GM18870 (cell line): ENCODE measurements at regions not wholly inside any gene's neighbourhood (a gene's known extent, or its start where the extent isn't known, plus 50 kb on each side); places are given as distances from the start of the nearest gene placed in this dataset.
"Not testable (repeated sequence)": the region's sequence is repeated elsewhere in the genome, so short reads cannot be mapped to it uniquely, and the experiment has no call there.

Experiments used
- ATAC-seq: cut with Tn5 transposase; IDR thresholded peaks from one replicate; pipeline ENCODE4 v1.9.1; 2021; ENCODE audit warnings: moderate library complexity; ENCODE audit not compliant: unreplicated experiment

DNA sequence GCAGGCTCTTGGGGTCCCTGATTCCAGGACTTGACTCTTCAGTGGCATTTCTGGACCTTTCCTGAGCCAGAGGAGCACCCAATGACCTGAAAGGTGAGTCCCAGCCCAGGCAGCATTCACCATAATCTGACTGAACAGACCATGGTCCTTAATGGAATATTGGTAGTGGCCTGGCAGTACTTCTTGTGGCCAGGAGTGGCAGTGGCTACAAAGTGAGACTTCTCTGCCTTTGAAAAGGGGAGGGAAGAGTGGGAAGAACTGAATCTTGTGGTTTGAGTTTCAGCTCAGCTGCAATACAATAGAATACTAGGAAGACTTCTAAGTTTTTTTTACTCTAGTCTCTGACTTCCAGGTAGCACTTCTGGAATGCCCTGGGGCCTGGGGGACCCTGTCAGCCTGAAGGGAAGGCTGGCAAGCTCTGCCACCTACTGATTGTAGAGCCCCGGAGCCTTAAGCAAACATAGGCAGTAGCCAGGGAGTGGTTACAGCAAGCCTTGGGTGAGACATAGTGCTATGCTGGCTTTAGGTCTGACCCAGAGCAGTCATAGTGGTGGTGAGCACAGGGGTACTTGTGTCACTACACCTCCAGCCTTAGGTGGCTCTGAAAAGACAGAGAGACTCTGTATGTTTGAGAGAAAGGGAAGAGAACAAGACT, 674.2 kb upstream of the MANEA start:
- ATAC-seq: no peak

DNA sequence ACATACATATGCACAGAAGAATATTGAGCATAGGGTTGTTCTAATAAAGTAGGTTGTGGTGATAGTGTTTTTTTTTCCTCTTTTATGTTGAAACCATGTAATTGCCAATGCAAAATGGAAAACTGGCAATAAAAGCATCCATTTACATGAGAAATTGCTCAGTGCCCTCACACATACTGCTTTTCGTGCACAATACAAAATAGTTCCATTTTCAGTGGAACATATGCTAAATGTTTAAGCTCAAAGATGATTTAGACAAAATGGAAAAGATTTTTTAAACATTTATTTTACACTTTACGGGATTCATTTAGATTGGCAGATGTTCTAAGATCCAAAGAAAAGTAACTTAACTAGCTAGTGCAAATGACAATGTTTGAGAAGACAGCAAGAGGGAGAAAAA, 678.1 kb upstream of the MANEA start:
- no peak for ATAC-seq

DNA sequence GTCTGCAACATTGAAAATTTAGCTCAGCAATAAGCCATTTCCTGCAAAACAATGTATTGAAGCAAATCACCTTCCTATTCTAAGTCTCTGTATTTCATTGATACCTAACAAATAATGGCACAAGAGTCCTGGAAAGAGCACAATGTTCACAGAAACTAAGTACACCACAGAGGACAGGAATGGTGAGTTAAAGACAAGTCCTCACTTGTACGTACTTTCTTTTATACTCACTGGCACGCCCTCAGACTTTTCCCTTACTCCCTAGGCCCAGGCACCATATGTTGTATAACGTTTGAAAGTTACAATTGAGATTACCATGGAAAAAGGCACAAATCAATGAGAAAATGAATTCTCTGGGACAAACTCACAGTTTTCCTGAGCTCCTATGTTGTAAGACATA, 683.0 kb upstream of the MANEA start:
- ATAC-seq: no peak

DNA sequence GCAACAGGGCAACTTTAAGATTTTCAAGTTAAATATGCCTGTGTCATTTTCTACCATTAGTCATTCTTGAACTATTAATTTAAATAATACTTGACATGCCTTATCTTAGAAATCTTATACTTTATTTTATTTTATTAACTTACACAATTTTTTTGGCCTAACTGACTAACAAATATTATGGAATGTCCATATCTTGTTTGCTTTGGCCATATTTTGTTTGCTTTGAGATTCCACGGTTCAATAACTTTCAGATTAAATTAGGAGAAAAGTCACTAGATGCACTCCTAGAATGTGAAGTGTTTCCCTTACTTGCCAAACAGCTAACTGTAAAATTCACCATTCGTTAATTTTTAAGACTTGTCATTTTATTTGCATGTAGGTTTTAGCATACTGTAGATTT, 684.0 kb upstream of the MANEA start:
- ATAC-seq: no peak

DNA sequence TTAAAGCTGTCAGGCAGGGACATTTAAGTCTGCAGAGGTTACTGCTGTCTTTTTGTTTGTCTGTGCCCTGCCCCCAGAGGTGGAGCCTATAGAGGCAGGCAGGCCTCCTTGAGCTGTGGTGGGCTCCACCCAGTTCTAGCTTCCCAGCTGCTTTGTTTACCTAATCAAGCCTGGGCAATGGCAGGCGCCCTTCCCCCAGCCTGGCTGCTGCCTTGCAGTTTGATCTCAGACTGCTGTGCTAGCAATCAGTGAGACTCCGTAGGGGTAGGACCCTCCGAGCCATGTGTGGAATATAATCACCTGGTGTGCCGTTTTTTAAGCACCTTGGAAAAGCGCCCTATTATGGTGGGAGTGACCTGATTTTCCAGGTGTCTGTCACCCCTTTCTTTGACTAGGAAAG, 703.5 kb upstream of the MANEA start:
- not testable (repeated sequence) for ATAC-seq

DNA sequence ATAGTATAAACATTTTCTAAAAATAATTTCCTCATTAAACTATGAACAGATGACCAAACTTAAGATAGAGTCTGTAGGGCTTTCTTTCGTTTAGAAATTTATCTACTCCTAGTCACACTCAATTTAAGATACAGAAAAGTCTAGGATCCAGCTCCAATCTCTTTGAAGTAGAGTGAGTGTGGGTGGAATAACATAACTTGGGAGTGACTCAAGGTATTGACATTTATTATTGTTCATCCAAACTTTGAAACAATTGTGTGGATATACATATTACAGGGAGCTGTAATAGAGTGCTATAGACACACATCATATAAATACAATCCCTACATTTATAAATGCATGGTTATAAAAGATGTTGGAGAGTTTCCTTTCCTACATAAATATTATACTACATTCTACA, 715.2 kb upstream of the MANEA start:
- ATAC-seq: no peak

DNA sequence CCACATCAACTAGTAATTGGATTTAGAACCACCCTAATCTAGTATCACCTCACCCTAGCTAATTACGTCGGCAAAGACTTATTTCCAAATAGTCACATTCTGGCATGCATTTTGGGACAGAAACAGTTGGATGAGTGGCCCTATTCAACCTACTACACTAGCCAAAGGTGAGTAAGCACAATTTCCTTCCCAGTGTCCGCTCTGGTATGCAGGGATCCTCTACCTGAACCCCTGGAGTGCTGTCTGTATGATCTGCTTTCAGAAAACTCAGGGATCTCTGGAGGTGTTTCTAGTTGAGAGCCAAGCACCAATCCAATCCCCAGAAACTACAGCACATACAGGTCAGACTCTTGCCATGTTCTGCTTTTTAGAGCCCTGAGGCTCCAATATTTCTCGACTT, 717.4 kb upstream of the MANEA start:
- no peak for ATAC-seq

DNA sequence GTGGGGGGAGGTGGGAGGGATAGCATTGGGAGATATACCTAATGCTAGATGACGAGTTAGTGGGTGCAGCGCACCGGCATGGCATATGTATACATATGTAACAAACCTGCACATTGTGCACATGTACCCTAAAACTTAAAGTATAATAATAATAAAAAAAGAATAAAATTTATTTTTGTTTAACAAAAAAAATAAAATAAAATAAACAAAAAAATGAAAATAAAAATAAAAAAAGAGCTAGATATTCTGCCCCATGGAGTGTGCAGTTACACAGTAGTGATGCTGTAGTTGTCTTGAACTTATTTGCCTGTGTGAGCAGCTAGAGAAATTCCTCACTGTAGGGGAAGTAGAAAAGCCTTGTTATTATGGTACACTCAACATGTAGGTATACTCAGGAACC, 720.3 kb upstream of the MANEA start:
- not testable (repeated sequence) for ATAC-seq

DNA sequence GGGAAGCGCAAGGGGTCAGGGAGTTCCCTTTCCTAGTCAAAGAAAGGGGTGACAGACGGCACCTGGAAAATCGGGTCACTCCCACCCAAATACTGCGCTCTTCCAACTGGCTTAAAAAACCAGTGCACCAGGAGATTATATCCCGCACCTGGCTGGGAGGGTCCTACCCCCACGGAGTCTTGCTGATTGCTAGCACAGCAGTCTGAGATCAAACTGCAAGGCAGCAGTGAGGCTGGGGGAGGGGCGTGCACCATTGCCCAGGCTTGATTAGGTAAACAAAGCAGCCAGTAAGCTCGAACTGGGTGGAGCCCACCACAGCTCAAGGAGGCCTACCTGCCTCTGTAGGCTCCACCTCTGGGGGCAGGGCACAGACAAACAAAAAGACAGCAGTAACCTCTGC, 726.0 kb upstream of the MANEA start:
- ATAC-seq: not testable (repeated sequence)

DNA sequence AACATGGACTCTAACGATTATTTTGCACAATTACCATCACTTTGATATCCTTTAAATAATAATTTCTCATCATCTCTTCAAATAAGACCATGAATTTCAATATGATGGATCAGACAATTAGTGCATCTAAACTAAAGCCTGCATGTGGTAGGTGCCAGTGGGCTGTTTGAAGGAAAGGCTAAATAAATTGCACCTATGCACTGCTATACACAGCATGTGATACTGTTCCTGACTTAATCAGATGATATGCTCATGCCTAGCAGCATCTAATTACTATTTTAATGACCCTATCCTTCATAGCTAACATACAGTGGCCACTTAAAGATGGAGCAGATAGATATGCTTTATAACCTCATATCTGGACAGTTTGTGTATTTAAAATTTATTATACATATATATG, 731.6 kb upstream of the MANEA start:
- no peak for ATAC-seq

DNA sequence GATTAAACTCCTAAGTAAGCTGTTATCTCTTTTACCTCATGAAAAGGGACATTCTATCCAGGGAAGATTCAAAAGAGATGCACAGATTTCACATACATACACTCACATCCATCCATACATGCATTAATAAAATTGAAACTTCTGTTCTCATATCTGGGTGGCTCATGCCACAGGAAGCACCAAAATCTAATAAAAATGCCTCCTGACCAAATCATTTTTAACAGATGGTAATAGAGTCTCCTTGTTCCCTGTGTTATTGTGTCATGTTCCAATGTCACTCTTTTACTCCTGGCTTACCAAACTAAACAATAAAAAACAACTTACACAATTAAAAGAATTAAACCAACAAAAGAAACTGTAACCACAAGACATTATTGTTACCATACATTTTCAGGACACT, 742.1 kb upstream of the MANEA start:
- ATAC-seq: no peak

DNA sequence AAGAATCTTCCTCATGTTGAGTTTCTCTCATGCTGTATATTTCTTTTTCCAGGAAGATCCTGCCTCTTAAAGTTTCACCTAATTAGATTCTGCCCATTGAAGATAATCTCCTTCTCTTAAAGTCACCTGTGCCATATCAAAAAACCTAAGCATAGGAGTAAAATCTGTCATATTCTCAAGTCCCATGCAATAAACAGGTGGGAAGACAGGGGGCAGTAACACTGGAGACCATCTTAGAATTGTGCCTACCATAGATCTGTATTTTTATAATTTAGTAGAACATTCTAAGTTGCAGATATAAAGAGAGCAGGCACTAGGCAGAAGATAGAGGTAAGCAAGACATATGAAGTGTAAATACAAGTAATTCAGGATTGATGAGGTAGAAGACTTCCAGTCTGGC, 763.5 kb upstream of the MANEA start:
- ATAC-seq: no peak

DNA sequence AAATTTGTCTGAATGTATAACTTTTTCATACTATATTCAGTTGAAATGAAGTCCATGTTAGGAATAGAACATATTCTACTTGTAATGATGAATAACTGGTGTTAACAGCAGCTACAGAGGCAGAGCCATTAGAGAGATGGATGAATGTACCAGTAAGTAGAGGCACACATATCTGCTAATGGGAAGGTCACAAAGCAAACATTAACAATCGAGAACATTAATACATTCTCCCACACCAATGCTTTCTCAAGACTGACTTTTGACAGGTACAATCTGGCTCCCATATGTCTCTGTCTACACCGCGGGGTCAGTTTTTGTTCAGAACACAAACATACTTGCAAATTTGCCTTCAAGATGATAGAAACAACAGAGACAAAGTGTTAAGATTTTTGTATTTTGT, 776.0 kb upstream of the MANEA start:
- no peak for ATAC-seq

DNA sequence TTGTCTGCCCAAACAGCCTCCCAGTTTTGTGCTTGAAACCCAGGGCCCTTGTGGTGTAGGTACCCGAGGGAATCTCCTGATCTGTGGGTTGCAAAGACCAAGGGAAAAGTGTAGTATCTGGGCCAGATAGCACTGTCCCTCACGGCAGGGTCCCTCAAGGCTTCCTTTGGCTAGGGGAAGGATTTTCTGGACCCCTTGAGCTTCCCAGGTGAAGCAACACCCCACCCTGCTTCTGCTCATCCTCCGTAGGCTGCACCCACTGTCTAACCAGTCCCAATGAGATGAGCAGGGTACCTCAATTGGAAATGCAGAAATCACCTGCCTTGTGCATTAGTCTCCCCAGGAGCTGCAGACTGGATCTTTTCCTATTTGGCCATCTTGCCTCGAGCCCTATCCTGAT, 791.8 kb upstream of the MANEA start:
- no peak for ATAC-seq

DNA sequence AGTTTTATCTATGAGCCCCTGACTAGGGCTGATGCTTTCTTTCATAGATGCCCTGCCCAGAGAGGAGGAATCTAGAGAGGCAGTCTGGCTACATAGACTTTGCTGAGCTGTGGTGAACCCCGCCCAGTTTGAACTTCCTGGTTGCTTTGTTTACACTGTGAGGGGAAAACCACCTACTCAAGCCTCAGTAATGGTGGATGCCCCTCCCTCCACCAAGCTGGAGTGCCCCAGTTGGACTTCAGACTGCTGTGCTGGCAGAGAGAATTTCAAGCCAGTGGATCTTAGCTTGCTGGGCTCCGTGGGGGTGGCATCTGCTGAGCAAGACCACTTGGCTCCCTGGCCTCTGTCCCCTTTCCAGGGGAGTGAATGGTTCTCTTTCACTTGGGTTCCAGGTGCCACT, 792.3 kb upstream of the MANEA start:
- ATAC-seq: not testable (repeated sequence)

DNA sequence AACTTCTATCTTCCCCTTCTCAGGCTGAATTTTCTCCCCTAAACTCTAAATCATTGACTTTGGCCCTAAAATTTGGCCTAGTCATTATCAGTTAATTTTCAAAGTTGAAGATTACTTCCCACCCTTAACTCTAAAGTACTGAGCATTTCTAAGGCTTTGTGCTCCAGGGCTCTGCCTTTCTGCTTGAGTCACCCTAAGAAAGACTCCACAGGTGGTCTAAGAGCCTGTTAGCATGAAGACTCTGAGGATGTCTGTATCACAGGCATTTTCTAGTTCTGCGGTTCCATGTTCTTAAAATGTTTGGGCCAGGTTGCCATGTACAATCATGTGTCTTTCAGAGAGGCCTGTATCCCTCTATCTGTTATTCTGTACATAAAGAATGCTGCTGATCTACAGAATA, 808.1 kb upstream of the MANEA start:
- no peak for ATAC-seq

DNA sequence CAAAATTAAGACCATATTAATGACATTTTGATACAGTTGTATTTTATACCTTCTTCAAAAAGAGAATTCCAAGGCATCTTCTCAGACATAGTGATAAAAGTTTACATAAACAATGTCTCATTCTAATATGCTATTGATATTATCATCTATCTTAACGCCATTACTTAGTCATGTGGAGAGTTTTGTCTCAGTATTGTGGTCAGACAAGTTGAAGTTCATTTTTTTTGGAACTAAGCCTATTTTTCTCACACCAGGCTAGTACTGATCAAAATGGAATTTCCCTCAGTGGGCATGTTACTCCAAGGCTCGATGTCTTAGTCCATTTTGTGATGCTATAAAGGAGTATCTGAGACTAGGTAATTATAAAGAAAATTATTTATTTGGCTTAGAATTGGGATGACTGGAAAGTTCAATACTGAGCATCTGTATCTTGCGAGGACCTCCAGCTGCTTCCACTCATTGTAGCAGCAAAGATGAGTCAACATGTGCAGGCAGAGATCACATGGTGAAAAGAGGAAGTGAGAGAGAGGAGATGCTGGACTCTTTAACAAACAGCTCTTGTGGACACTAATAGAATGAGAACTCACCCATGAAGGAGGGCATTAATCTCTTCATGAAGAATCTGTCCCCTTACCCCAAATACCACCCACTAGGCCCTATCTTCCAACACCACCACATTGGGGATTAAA, 825.5 kb upstream of the MANEA start:
- peak; percentile 95 for ATAC-seq

DNA sequence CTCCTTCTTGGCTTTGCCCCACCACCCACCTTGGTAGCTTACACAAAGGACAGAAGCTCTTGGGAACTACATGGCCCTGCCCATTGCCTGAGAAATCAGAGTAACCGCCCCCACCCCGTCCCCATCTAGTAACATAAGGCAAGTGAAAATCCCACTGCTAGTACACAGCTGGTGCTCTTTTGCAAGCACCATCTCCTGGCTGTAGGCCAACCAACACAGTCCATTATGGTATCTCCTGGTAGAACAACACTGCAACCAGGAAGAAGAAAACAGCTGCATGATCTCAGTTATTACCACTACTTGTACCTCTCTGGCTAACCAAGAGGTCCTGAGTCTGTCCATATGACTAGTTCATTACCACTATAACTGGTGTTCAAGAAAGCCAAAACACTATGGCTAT, 841.1 kb upstream of the MANEA start:
- ATAC-seq: no peak

DNA sequence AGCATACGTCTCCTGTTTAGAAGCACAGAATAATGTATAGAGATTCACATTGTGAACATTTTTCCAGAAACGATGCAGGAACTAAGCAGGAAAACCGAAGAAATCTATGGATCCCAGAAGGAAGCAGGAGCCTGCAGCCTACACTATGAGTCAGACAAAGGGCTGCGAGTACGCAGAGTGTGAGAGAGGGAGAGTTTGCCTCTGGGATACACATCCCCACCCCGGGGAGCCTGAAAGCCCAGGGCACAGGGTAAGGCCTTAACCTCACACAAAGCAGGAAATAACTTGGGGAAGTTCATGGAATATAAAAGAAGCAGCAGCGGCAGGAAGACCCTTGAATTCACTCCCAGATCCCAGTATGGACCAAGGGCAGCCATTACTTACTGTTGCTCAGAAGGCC, 842.1 kb upstream of the MANEA start:
- no peak for ATAC-seq

DNA sequence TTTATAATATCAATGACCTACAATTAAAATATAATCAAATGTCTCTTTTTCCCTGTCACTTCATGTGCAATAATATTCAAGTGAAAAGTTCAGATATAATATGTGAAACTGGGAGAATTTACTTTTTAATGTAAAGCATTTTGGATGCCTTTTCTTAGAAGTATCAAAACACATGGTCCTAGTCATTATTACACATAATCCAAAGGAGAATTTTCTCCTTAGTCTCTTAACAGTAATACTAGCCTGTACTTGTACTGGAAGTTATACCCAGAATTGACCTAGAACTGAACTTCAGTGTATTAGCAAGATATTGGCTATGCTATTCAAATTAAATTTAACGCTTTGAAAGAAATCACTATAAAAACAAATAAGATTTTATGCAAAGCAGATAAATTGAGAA, 842.6 kb upstream of the MANEA start:
- ATAC-seq: no peak

DNA sequence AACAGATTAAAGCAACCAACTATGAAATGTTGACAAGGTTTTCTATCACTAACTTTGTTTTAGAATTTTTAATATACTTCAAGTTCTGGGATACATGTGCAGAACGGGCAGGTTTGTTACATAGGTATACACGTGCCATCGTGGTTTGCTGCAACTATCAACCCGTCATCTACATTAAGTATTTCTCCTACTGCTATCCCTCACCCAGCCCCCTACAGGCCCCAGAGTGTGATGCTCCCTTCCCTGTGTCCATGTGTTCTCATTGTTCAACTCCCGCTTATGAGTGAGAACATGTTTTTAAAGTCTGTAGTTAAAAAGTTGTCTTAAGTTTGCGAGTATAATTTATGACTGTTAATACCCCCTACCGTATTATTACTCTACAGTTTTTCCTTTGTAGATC, 844.3 kb upstream of the MANEA start:
- ATAC-seq: no peak

DNA sequence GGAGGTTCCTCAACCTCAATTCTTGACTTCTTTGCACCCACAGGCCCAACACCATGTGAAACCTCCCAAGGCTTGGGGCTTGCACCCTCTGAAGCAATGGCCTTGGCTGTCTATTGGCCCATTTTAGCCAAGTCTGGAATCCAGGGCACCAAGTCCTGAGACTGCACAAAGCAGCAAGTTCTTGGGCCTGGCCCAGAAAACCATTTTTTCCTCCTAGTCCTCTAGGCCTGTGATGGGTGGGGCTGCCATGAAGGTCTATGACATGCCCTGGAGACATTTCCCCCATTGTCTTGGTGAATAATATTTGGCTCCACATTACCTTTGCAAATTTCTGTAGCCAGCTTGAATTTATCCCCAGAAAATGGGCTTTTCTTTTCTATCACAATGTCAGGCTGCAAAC, 849.6 kb upstream of the MANEA start:
- ATAC-seq: no peak

DNA sequence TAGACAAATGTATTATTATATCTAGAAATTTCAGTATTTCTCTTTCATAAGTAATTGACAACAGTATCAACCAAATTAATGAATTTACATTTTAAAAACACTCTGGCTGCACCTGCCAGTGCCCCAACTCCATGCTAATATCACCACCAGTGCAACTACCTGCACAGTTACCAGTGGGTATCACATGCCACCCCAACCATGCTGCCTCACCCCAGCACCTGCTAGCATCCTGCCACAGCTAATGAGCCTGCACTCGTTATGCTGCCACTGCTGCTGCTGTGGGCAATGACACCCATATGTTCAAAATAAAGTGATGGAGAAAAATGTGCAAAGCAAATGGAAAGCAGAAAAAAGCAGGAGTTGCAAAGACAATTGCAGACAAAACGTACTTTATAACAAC, 855.9 kb upstream of the MANEA start:
- ATAC-seq: no peak
